Fibroblast of mammary gland (primary cell): ENCODE measurements at regions not wholly inside any gene's neighbourhood (a gene's known extent, or its start where the extent isn't known, plus 50 kb on each side); places are given as distances from the start of the nearest gene placed in this dataset.

Source experiments
- DNase-seq: peaks from one replicate; pipeline ENCODE4 v3.0.0-alpha.2; 2010; ENCODE audit warnings: low read depth
- H3K4me3 ChIP-seq: 2 replicates; pipeline ENCODE4 v1.5.1; 2011; ENCODE audit warnings: low read depth, mild to moderate bottlenecking, low read length, moderate library complexity; ENCODE audit not compliant: control insufficient read depth
- TF ChIP-seq, protein P1 (sequence below): conservative IDR thresholded peaks from 2 replicates; pipeline ENCODE4 v1.5.1; 2011; ENCODE audit warnings: low read depth, low read length, inconsistent platforms; ENCODE audit not compliant: control insufficient read depth, insufficient read depth

DNA sequence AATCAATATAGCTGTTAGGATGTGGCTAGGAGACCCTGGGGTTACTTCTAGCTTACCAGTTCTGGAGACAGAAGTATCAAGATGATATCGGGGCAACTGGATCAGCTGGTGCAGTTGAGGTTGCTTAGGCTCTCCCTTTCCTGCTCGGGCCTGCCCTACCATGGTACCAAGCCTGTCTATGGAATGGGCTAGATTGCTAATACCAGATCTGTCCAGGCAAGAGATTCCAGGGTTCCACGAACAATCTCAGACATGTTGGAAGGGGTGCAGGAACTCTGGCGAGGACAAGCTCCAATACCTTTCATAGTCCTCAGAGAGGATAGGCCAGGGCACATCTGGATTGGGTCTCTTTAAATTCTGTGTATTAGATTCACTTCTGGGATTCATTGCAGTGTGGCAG is 53.8 kb downstream of the ADM start:
- H3K4me3 ChIP-seq = no peak overlapping the region
- TF ChIP-seq, protein P1, sequence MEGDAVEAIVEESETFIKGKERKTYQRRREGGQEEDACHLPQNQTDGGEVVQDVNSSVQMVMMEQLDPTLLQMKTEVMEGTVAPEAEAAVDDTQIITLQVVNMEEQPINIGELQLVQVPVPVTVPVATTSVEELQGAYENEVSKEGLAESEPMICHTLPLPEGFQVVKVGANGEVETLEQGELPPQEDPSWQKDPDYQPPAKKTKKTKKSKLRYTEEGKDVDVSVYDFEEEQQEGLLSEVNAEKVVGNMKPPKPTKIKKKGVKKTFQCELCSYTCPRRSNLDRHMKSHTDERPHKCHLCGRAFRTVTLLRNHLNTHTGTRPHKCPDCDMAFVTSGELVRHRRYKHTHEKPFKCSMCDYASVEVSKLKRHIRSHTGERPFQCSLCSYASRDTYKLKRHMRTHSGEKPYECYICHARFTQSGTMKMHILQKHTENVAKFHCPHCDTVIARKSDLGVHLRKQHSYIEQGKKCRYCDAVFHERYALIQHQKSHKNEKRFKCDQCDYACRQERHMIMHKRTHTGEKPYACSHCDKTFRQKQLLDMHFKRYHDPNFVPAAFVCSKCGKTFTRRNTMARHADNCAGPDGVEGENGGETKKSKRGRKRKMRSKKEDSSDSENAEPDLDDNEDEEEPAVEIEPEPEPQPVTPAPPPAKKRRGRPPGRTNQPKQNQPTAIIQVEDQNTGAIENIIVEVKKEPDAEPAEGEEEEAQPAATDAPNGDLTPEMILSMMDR = no peak
- DNase-seq = no peak

DNA sequence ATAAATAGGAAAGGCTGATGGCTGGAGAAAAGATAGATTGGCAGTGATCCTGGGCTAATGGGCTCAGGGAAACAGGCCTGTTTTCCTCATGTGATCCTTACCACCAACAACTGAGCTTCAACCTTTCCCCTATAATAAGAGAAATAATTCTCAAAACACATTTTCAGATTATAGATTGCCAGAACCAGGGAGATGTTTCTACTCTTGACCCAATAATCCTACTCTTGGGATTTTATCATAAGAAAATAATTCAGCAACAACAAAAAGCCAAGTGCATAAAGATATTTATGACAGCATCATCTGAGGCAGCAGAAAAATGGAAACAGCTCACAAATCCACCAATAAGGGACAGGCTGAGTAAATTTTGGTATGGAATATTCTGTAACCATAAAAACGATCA is 54.3 kb downstream of the ADM start:
- TF ChIP-seq, protein P1 = no peak
- DNase-seq = no peak
- H3K4me3 ChIP-seq = no peak overlapping the region

DNA sequence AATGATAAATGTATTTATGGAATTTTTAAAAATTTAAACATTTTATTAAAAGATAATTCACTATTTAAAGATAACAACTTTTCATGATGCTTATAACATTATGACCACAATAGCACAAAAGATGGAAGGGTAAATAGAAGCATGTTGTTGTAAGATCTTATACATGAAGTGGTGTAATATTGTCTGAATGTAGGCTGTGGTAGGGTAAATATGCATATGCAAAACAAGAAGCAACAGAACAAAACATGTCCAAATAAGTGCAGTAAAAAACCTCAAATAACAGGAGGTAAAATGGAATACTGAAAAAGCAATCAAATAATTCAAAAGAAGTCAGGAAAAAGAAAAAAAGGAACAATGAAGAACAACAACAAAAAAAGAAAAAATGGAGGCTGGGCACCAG is 56.0 kb downstream of the ADM start:
- TF ChIP-seq, protein P1 = no peak
- no peak overlapping the region for H3K4me3 ChIP-seq
- no peak for DNase-seq

DNA sequence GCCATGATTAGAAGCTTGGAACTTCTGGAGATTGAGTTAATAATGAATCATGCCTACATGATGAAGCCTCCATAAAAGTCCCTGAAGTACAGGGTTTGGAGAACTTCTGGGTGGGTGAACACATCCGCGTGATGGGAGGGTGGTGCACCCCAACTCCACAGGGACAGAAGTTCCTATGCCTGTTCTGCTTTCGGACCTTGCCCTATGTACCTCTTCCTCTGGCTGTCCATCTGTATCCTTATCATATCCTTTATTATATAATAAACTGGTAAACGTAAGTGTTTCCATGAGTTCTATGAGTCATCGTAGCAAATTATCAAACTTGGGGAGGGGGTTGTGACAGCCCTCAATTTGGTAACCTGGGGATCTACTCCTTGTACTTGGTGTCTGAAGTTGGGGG is 60.2 kb downstream of the ADM start:
- TF ChIP-seq, protein P1 = no peak
- H3K4me3 ChIP-seq = no peak overlapping the region

DNA sequence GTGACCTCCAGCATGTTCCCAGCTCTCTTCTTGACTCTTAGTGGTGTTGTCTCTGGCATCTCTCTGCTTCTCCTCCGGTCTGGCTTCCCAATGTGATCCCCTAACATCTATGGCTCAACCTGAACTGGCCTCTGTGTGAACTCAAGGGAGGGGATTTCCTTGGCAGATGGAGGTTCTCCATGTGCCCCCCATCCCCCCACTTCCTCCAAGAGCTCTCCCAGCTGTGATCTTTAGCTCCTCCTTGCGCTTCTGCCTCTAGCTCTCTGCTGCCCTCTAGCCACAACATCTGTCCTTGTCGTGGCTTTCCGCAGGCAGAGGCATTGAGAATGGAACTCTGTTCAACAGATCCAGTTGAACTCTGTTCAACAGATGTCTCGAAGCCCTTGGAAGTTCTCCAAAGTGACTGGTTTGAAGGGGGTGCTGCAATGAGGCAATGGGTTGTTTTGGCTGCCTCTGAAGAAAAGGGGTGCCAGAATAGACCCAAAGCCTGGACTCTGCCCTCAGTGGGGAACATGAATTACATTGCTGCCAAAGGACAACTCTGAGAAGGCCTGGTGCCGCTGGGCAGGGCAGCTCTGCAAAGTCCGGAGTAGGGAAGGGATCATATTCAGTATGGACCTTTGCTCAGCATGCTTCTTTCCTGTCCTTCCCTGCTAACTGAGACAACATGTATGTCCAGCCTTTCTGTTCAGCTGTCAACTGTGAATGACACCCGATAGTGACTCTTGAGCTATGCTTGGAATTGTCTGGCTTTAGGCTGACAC is 61.9 kb downstream of the ADM start:
- TF ChIP-seq, protein P1 = peak; percentile 98
- DNase-seq = peak; percentile 97
- H3K4me3 ChIP-seq = no peak overlapping the region

More for the DNA sequence above, 60.2 kb downstream of the ADM start:
- DNase-seq = no peak

DNA sequence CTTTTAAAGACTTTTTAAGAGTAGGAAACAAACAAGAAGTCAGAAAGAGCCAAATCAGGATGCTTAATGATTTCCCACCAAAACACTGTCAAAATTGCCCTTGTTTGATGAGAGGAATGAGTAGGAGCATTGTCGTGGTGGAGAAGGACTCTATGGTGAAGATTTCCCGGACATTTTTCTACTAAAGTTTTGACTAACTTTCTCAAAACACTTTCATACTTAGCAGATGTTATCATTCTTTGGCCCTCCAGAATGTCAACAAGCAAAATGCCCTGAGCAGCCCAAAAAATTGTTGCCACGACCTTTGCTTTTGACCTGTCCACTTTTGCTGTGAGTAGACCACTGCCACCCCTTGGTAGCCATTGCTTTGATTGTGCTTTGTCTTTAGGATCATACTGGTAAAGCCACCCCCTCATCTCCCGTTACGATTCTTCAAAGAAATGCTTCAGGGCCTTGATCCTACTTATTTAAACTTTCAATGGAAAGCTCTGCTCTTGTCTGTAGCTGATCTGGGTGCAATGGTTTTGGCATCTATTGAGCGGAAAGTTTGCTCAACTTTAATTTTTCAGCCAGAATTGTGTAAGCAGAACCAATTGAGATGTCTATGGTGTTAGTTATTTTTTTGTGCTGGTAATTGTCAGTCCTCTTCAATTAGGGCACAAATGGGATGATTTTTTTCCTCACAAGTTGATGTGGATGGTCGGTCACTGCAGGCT is 67.2 kb downstream of the ADM start:
- TF ChIP-seq, protein P1 = no peak

More for the DNA sequence above, 67.2 kb downstream of the ADM start:
- no peak for DNase-seq
- H3K4me3 ChIP-seq = no peak overlapping the region
